Stimulated activated CD8-positive, alpha-beta memory T cell treated with anti-CD3 and anti-CD28 coated beads, Interleukin-15, amount 100 ng/mL, for 4 hours (primary cell): ENCODE measurements at regions not wholly inside any gene's neighbourhood (a gene's known extent, or its start where the extent isn't known, plus 50 kb on each side); places are given as distances from the start of the nearest gene placed in this dataset.

ENCODE experiments used
- DNase-seq, 2 donors: peaks; one replicate each; pipeline ENCODE4 v3.0.0-alpha.2; 2020; ENCODE audit warnings: low read depth in 2 of 2

GRCh38 chr17:27244011-27244410 is 49.9 kb upstream of the WSB1 start:
- DNase-seq: no peak
